ENCODE measurements at regions not wholly inside any gene's neighbourhood (a gene's known extent, or its start where the extent isn't known, plus 50 kb on each side); places are given as distances from the start of the nearest gene placed in this dataset.

DNA sequence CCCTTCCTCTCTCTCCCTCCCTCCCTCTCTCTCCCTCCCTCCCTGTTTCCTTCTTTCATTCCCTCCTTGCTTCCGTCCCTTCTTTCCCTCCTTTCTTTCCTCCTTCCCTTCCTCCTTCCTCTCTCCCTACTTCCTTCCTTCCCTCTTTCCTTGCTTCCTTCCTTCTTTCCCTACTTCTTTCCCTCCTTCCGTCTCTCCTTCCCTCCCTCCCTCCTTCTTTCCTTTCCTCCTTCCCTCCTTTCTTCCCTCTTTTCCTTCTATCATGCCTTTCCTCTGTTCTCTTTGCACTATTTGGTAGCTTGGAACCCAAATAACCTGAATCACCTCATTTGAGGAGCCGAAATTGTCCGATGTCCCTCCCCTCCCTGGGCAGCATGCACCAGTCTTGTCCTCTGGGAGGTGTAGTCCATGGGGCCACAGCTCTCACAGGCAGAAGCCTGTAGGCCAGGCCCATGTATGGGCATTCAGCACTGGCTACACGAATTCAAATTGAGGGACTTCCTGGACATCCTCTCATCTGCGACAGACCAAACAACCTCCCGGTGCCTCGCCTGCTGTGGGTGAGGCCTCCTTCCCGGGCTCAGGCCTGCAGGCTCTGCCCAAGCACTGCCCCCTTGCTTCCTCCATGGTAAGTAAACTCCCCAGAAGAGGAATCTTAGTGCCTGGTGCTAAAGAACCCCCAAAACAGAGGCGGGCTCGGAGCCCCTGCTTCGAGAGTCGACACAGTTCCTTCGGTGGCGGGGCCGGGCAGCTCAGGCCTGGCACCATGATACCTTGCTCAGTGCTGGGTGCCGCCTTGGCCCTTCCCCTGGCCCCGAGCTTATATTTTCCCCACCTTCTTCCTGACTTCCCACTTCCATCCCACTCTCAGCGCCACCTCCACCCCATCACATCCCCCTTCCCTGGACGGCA lies 454.1 kb upstream of the CADM1 start:
- no peak for DNase-seq

DNA sequence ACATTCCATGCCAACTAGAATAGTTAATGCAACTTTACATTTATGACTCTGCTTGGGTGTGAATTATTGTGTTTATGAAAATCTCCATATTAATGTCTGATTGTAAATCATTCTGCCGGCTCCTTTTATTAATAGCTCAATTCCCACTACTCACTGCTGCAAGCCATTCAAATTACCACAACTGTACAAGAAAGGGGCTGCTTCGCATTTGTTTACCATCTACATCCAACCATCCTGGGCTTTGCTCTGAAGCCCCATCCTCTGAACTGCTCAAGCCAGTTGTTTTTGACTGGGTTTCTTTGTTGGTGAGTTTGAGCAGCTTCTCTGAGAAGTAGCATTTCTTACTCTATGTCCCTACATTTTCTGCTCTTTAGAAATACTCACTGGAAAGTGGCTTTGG lies 451.6 kb upstream of the CADM1 start:
- no peak overlapping the region for H3K27ac ChIP-seq
- no peak overlapping the region for H3K9ac ChIP-seq
- TF ChIP-seq EZH2phosphoT487 (IDR thresholded peaks at IDR 0.05; ENCODE audit: insufficient read depth, low read depth) (no peak), EZH2 (IDR thresholded peaks at IDR 0.05; ENCODE audit: insufficient read depth, poor library complexity, severe bottlenecking) (no peak)
- H3K9me2 ChIP-seq (ENCODE audit: insufficient read depth) = no peaks in the 10 kb centered on the region
- H3K79me2 ChIP-seq (ENCODE audit: insufficient read depth) = no peaks in the 10 kb centered on the region
- in situ Hi-C loops (cut with MboI) = no loop called here
- H3K4me3 ChIP-seq = no peak overlapping the region
- 30 to 31% methylated on average over 2 of the region's 2 CpGs for WGBS, 2 experiments (ENCODE audit: low coverage in 1 of 2, low lambda C conversion rate in 2 of 2, missing lambda C conversion rate in 2 of 2)
- H3K4me1 ChIP-seq (ENCODE audit: insufficient read depth) = no peaks in the 10 kb centered on the region
- no peak overlapping the region for H2AFZ ChIP-seq
- no peak overlapping the region for H3K4me2 ChIP-seq (ENCODE audit: unreplicated experiment)
- DNase-seq = no peak
- no peaks in the 10 kb centered on the region for H3F3A ChIP-seq (ENCODE audit: insufficient read depth)
- no peaks in the 10 kb centered on the region for H3K36me3 ChIP-seq (ENCODE audit: low read depth)
- no peaks in the 10 kb centered on the region for H3K9me3 ChIP-seq (ENCODE audit: low read depth)
- no peaks in the 10 kb centered on the region for H3K27me3 ChIP-seq (replicated peaks; ENCODE audit: insufficient read depth)
- no peaks in the 10 kb centered on the region for H4K20me1 ChIP-seq (ENCODE audit: insufficient read depth)

More for the DNA sequence above, 454.1 kb upstream of the CADM1 start:
- Histone ChIP-seq H3K79me2 (ENCODE audit: insufficient read depth) (no peaks in the 10 kb centered on the region), H3K4me1 (ENCODE audit: insufficient read depth) (no peaks in the 10 kb centered on the region), H3K9me3 (ENCODE audit: low read depth) (no peaks in the 10 kb centered on the region), H3K9ac (no peak overlapping the region), H2AFZ (no peak overlapping the region), H4K20me1 (ENCODE audit: insufficient read depth) (no peaks in the 10 kb centered on the region), H3K27ac (no peak overlapping the region), H3K4me3 (no peak overlapping the region), H3K36me3 (ENCODE audit: low read depth) (no peaks in the 10 kb centered on the region), H3K9me2 (ENCODE audit: insufficient read depth) (no peaks in the 10 kb centered on the region), H3K4me2 (ENCODE audit: unreplicated experiment) (no peak overlapping the region), H3K27me3 (replicated peaks; ENCODE audit: insufficient read depth) (no peaks in the 10 kb centered on the region), H3F3A (ENCODE audit: insufficient read depth) (no peaks in the 10 kb centered on the region)
- in situ Hi-C loops (cut with MboI) = no loop called here
- 47 to 53% methylated on average over 20 of the region's 20 CpGs for WGBS, 2 experiments (ENCODE audit: low coverage in 1 of 2, low lambda C conversion rate in 2 of 2, missing lambda C conversion rate in 2 of 2)
- TF ChIP-seq EZH2phosphoT487 (IDR thresholded peaks at IDR 0.05; ENCODE audit: insufficient read depth, low read depth) (no peak), EZH2 (IDR thresholded peaks at IDR 0.05; ENCODE audit: insufficient read depth, poor library complexity, severe bottlenecking) (no peak)

DNA sequence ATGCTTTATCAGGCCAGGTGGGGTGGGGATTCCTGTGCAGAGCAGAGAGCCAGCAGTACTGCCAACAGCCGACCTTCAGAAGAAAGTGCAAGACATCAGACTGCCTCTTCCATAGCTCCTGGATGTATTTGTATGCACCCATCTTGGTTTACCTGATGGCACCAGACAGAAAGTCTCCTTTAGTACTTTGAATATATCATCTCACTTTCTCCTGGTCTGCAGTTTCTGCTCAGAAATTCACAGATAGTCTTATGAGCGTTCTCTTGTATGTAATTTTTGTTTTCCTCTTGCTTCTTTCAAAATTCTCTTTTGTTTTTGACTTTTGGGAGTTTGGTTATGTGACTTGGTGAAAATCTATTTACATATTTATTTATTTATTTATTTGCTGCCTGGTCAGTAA lies 446.4 kb upstream of the CADM1 start:
- Histone ChIP-seq H3K4me1 (ENCODE audit: insufficient read depth) (no peaks in the 10 kb centered on the region), H3F3A (ENCODE audit: insufficient read depth) (no peaks in the 10 kb centered on the region), H3K36me3 (ENCODE audit: low read depth) (no peaks in the 10 kb centered on the region), H3K4me3 (no peak overlapping the region), H3K79me2 (ENCODE audit: insufficient read depth) (no peaks in the 10 kb centered on the region), H3K27me3 (replicated peaks; ENCODE audit: insufficient read depth) (no peaks in the 10 kb centered on the region), H2AFZ (no peak overlapping the region), H3K9me3 (ENCODE audit: low read depth) (no peaks in the 10 kb centered on the region), H3K27ac (no peak overlapping the region), H4K20me1 (ENCODE audit: insufficient read depth) (no peaks in the 10 kb centered on the region), H3K9me2 (ENCODE audit: insufficient read depth) (no peaks in the 10 kb centered on the region), H3K9ac (no peak overlapping the region), H3K4me2 (ENCODE audit: unreplicated experiment) (no peak overlapping the region)
- TF ChIP-seq EZH2phosphoT487 (IDR thresholded peaks at IDR 0.05; ENCODE audit: insufficient read depth, low read depth) = no peak
- no peak for TF ChIP-seq EZH2 (IDR thresholded peaks at IDR 0.05; ENCODE audit: insufficient read depth, poor library complexity, severe bottlenecking)
- DNase-seq = no peak
- in situ Hi-C loops (cut with MboI) = no loop called here
- 4% methylated on average over 2 of the region's 2 CpGs for WGBS, 2 experiments (ENCODE audit: low coverage in 1 of 2, low lambda C conversion rate in 2 of 2, missing lambda C conversion rate in 2 of 2)

DNA sequence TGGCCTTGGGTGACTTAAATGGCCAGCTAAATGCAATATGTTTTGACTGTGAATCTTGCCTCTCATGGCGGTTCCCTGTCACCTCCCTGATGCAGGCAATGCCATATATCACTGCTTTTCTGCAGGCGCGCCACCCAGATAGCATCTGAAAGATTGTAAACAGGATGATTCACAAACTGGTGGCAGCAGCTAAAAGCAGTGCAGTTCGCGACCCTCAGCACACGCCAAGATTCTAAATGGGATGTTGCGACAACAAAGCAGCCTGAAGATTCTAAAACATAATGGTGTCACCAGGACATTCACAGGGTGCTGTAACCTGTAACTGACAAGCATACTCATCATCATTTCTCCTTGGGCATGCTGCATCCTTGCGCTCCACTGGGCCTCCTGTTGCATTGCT lies 440.4 kb upstream of the CADM1 start:
- no peaks in the 10 kb centered on the region for H3K36me3 ChIP-seq (ENCODE audit: low read depth)
- no peak overlapping the region for H3K27ac ChIP-seq
- H3K9me2 ChIP-seq (ENCODE audit: insufficient read depth) = no peaks in the 10 kb centered on the region
- H3K79me2 ChIP-seq (ENCODE audit: insufficient read depth) = no peaks in the 10 kb centered on the region
- H3K27me3 ChIP-seq (replicated peaks; ENCODE audit: insufficient read depth) = no peaks in the 10 kb centered on the region
- DNase-seq = no peak
- no peaks in the 10 kb centered on the region for H3K4me1 ChIP-seq (ENCODE audit: insufficient read depth)
- no peak overlapping the region for H2AFZ ChIP-seq
- in situ Hi-C loops (cut with MboI) = no loop called here
- TF ChIP-seq EZH2phosphoT487 (IDR thresholded peaks at IDR 0.05; ENCODE audit: insufficient read depth, low read depth) = no peak
- TF ChIP-seq EZH2 (IDR thresholded peaks at IDR 0.05; ENCODE audit: insufficient read depth, poor library complexity, severe bottlenecking) = no peak
- no peak overlapping the region for H3K4me3 ChIP-seq
- 28 to 29% methylated on average over 8 of the region's 8 CpGs for WGBS, 2 experiments (ENCODE audit: low coverage in 1 of 2, low lambda C conversion rate in 2 of 2, missing lambda C conversion rate in 2 of 2)
- H3K9me3 ChIP-seq (ENCODE audit: low read depth) = no peaks in the 10 kb centered on the region
- H4K20me1 ChIP-seq (ENCODE audit: insufficient read depth) = no peaks in the 10 kb centered on the region
- H3K4me2 ChIP-seq (ENCODE audit: unreplicated experiment) = no peak overlapping the region
- H3F3A ChIP-seq (ENCODE audit: insufficient read depth) = no peaks in the 10 kb centered on the region
- H3K9ac ChIP-seq = no peak overlapping the region

Measured in GM23248 (cell line).